AG04449 (cell line): ENCODE measurements at regions not wholly inside any gene's neighbourhood (a gene's known extent, or its start where the extent isn't known, plus 50 kb on each side); places are given as distances from the start of the nearest gene placed in this dataset.
A peak's percentile ranks its signal among the peaks of the same experiment; 100 is the strongest.

Source experiments
- CTCF ChIA-PET: fragments of 350-600 bp; formaldehyde crosslinking; extraction: SDS; loops from one replicate; lab custom pipeline; 2021; ENCODE audit warnings: antibody characterized with exemption; lab: Yijun Ruan, JAX
- POLR2A ChIA-PET: fragments of 400-600, 350-600 bp; formaldehyde crosslinking; extraction: SDS; loops from one replicate; lab custom pipeline; 2020; ENCODE audit warnings: antibody characterized with exemption, inconsistent platforms; lab: Yijun Ruan, JAX
- DNase-seq: peaks from one replicate; pipeline ENCODE4 v3.0.0-alpha.2; 2010; ENCODE audit warnings: low read depth, low spot score
- H3K4me3 ChIP-seq: 2 replicates; pipeline ENCODE4 v1.5.1; 2011; ENCODE audit warnings: low read depth, mild to moderate bottlenecking, control low read depth, low read length
- TF ChIP-seq, protein P1 (sequence below): IDR thresholded peaks from one replicate; pipeline ENCODE4 v1.5.1; 2011; ENCODE audit warnings: mild to moderate bottlenecking, moderate library complexity, low read length, control low read depth, inconsistent platforms; ENCODE audit not compliant: insufficient read depth; ENCODE audit errors: missing control alignments

DNA sequence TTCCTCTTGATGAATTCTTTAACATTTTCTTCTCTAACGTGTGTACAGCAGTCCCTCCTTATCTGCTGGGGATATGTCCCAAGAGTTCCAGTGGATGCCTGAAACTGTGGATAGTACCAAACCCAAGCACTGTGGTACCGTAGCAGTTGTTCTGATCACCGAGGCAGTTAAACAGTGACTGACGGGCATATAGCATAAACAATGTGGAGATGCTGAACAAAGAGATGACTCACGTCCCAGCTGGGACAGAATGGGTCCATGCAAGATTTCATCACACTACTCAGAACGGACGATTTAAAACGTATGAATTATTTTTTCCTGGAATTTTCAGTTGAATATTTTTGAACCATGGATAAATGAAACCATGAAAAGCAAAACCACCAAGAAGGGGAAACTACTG, 54.5 kb upstream of the SPAG16 start:
- no peak overlapping the region for H3K4me3 ChIP-seq
- DNase-seq, result peak; percentile 36
- CTCF ChIA-PET, result no interaction called here

DNA sequence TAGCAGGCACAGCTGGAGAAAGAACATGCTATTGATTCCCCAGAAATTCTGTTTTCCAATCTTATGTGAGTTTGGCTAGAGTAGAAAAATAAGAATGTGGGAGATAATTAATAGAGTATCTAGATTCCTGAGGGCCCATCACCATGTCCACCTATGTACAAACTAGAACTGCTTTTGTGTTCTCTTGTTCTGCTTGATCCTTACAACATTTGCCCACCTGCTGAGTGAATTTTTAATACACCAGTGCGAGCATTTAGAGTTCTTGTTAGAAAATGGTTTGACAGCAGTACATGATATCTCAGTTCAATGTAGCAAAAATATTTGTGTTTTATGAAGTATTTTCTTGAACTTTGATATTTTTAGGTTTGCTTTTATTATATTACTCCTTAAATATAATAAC, 52.3 kb upstream of the SPAG16 start:
- TF ChIP-seq, protein P1, sequence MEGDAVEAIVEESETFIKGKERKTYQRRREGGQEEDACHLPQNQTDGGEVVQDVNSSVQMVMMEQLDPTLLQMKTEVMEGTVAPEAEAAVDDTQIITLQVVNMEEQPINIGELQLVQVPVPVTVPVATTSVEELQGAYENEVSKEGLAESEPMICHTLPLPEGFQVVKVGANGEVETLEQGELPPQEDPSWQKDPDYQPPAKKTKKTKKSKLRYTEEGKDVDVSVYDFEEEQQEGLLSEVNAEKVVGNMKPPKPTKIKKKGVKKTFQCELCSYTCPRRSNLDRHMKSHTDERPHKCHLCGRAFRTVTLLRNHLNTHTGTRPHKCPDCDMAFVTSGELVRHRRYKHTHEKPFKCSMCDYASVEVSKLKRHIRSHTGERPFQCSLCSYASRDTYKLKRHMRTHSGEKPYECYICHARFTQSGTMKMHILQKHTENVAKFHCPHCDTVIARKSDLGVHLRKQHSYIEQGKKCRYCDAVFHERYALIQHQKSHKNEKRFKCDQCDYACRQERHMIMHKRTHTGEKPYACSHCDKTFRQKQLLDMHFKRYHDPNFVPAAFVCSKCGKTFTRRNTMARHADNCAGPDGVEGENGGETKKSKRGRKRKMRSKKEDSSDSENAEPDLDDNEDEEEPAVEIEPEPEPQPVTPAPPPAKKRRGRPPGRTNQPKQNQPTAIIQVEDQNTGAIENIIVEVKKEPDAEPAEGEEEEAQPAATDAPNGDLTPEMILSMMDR, result no peak
- POLR2A ChIA-PET, result no interaction called here
- no peak for DNase-seq

More for the DNA sequence above, 54.5 kb upstream of the SPAG16 start:
- TF ChIP-seq, protein P1, result no peak
- POLR2A ChIA-PET, result no interaction called here

DNA sequence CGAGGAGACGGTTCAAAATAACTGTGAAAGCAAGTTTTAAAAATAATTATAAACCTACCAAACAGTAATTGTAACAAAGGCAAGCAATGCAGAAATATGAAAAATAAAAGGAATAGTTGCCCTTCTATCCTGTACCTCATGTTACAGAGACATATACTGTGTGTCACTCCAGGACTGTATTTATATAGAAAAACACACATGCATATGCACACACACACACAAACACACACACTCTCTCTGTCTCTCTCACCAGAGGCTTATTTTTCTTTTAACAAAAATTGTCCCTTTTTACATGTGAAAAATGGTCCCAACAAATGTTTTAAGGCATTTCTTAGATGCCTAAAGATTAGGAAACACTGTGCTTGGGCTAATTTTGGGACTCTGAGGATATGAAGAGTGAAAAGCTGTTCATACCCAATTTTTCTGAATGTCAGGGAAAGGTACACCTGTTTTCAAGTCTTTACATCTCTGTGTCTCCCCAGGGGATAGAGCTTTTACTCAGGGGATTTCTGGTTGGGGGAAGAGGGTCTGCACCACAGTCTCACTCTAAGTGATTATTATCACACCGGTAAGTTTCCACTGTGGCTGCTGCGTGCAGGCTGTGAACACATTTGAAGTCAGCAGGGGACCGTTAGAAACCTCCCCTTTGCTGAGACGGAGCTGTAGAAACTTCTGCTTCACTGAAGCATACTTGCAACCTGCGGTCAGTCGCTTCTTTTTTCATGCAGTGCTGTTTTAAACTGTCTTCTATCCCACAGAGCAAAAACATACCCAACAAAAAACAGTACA, 51.4 kb upstream of the SPAG16 start:
- ChIA-PET CTCF (no interaction called here), POLR2A (no interaction called here)
- H3K4me3 ChIP-seq, result no peak overlapping the region
- no peak for DNase-seq
- TF ChIP-seq, protein P1, result no peak

More for the DNA sequence above, 52.3 kb upstream of the SPAG16 start:
- CTCF ChIA-PET, result no interaction called here
- H3K4me3 ChIP-seq, result no peak overlapping the region

DNA sequence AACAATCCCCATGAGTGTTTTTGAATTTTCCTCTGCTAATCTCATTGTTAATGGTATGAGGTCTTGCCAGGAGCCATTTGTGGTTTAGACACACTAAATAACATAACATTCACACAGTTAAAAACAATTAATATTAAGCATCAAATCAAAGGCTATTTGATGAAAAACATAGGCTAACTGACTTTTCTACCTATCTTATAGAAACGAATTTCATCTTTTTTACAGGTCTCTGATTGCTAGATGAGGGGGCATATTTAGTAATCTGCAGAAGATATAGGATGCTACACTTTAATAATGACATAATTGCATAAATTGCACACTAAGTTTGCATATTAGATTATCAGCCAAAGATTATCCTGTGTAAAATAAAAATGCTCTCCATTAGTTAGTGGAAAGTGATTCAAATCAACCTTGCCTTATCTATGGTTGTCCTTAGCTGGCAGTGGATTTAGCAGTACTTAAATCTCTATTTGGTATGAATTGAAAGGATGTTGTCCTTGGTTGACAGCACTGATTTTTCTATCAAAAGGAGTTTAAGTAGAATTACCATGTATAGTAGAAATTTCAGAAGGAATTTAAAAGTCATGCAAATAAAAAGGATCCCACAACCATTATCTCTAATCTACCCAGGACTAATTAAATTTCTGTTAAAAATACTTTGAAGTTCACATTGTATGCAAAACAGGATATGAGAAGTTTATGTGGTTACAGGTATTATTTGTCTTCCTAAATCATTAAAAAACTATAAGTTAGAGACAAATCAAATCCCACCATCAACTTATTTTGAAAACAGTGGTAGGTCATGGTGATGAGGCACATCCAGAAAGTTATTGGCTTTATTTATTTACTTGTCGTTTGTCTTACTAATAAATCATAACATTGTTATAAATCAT, 50.6 kb upstream of the SPAG16 start:
- no peak overlapping the region for H3K4me3 ChIP-seq
- TF ChIP-seq, protein P1, result no peak
- ChIA-PET CTCF (interaction anchor here (1.2 kb wide), 1 partner anchor 46 kb away, joined by 3 read pairs; no protein-coding TSS in a partner anchor), POLR2A (no interaction called here)
- DNase-seq, result no peak
